GM12878 (cell line): ENCODE measurements at regions not wholly inside any gene's neighbourhood (a gene's known extent, or its start where the extent isn't known, plus 50 kb on each side); places are given as distances from the start of the nearest gene placed in this dataset.

Source experiments
- CEBPB ChIP-seq, 2 experiments: fragments of 150-350 bp in 1 of 2; IDR thresholded peaks; 2 replicates each; pipeline ENCODE4 v1.6.1; 2012 to 2014; ENCODE audit warnings: low read depth in 2 of 2, low read length in 2 of 2, borderline replicate concordance in 1 of 2, inconsistent platforms in 1 of 2
- CTCF ChIP-seq, 3 experiments: IDR thresholded peaks in 2 of 3; conservative IDR thresholded peaks in 1 of 3; 2 replicates each; pipeline ENCODE4 v1.5.1; 2011; ENCODE audit warnings: low read depth in 3 of 3, low read length in 3 of 3, mild to moderate bottlenecking in 3 of 3, control low read depth in 2 of 3, moderate library complexity in 2 of 3, inconsistent platforms in 1 of 3, mixed read lengths in 1 of 3; ENCODE audit not compliant: control insufficient read depth in 2 of 3, insufficient read depth in 1 of 3; ENCODE audit errors: extremely low read depth in 1 of 3
- ETV6 ChIP-seq, 2 experiments: fragments of 450-650 bp in 1 of 2; IDR thresholded peaks in 1 of 2; conservative IDR thresholded peaks in 1 of 2; 2 replicates each; pipeline ENCODE4 v1.6.1; 2014; ENCODE audit warnings: antibody characterized with exemption in 1 of 2, borderline replicate concordance in 1 of 2, low read depth in 1 of 2, mild to moderate bottlenecking in 1 of 2, moderate library complexity in 1 of 2
- NFYB ChIP-seq: IDR thresholded peaks from 2 replicates; pipeline ENCODE4 v1.6.1; 2011; ENCODE audit warnings: low read depth, mild to moderate bottlenecking, low read length, improper control_type of control experiment, moderate library complexity; ENCODE audit not compliant: insufficient read depth

DNA sequence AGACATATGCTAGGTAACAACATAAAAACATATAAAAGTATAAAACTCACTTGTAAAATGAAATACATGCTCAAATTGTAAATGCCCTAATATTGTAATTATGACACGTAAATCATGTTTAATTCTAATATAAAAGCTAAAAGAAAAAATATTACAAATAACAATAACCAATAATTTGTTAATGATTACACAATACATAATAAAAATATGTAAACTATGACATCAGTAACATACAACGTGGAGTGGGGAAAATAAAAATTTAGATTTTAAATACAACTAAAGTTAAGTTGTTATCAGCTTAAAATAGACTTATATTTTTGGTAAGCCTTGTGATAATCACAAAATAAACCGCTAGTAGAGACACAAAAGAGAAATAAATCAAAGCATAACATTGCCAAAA, 376.4 kb downstream of the BRINP2 start:
- TF ChIP-seq NFYB (no peak), CEBPB (IDR thresholded peaks at IDR 0.05; ENCODE audit: borderline replicate concordance in 1 of 2, low read depth in 2 of 2, low read length in 2 of 2) (no peak), ETV6 (conservative IDR thresholded peaks at IDR 0.05 in 1 of 2, IDR thresholded peaks at IDR 0.05 in 1 of 2; ENCODE audit: borderline replicate concordance in 1 of 2, low read depth in 1 of 2) (no peak), CTCF (IDR thresholded peaks at IDR 0.05 in 2 of 3, conservative IDR thresholded peaks at IDR 0.05 in 1 of 3; ENCODE audit: control insufficient read depth in 2 of 3, extremely low read depth in 1 of 3, insufficient read depth in 1 of 3, low read depth in 3 of 3, low read length in 3 of 3) (no peak)
